ELR (cell line): ENCODE measurements at regions not wholly inside any gene's neighbourhood (a gene's known extent, or its start where the extent isn't known, plus 50 kb on each side); places are given as distances from the start of the nearest gene placed in this dataset.
"Not testable (repeated sequence)": the region's sequence is repeated elsewhere in the genome, so short reads cannot be mapped to it uniquely, and the experiment has no call there.

ENCODE experiments used
- DNase-seq: peaks from one replicate; pipeline ENCODE4 v3.0.0-alpha.2; 2015; ENCODE audit warnings: low read depth

- DNase-seq: not testable (repeated sequence)
Measured at GRCh38 chr5:176060472-176061268, 92.6 kb upstream of the THOC3 start.

- DNase-seq: not testable (repeated sequence)
Measured at GRCh38 chr5:176061269-176061622, 93.1 kb upstream of the THOC3 start.

- not testable (repeated sequence) for DNase-seq
Measured at GRCh38 chr5:176061660-176062059, 93.5 kb upstream of the THOC3 start.

GRCh38 chr5:176066262-176066945 lies 98.3 kb upstream of the THOC3 start:
- DNase-seq: not testable (repeated sequence)

GRCh38 chr5:176067162-176067561 lies 99.0 kb upstream of the THOC3 start:
- not testable (repeated sequence) for DNase-seq

GRCh38 chr5:176067948-176068347 lies 99.8 kb upstream of the THOC3 start:
- DNase-seq: not testable (repeated sequence)

- not testable (repeated sequence) for DNase-seq
Measured at GRCh38 chr5:176073996-176074571, 106.0 kb upstream of the THOC3 start.

- not testable (repeated sequence) for DNase-seq
Measured at GRCh38 chr5:176083717-176084116, 115.6 kb upstream of the THOC3 start.

- not testable (repeated sequence) for DNase-seq
Measured at GRCh38 chr5:176103083-176103482, 135.0 kb upstream of the THOC3 start.

- DNase-seq: not testable (repeated sequence)
Measured at GRCh38 chr5:176112888-176113287, 125.3 kb upstream of the SIMC1 start.

- not testable (repeated sequence) for DNase-seq
Measured at GRCh38 chr5:176113673-176114335, 124.4 kb upstream of the SIMC1 start.

- DNase-seq: not testable (repeated sequence)
Measured at GRCh38 chr5:176114825-176115224, 123.4 kb upstream of the SIMC1 start.

GRCh38 chr5:176117699-176118238 lies 120.5 kb upstream of the SIMC1 start:
- DNase-seq: not testable (repeated sequence)

GRCh38 chr5:176122361-176122760 lies 115.9 kb upstream of the SIMC1 start:
- not testable (repeated sequence) for DNase-seq

GRCh38 chr5:176124120-176124519 lies 114.1 kb upstream of the SIMC1 start:
- DNase-seq: not testable (repeated sequence)

- no peak for DNase-seq
Measured at GRCh38 chr5:176131771-176132170, 106.5 kb upstream of the SIMC1 start.

- DNase-seq: no peak
Measured at GRCh38 chr5:176132471-176133288, 105.5 kb upstream of the SIMC1 start.

GRCh38 chr5:176133289-176133870 lies 104.8 kb upstream of the SIMC1 start:
- no peak for DNase-seq

GRCh38 chr5:176133877-176134276 lies 104.3 kb upstream of the SIMC1 start:
- DNase-seq: no peak

GRCh38 chr5:176134529-176135223 lies 103.5 kb upstream of the SIMC1 start:
- DNase-seq: no peak
